ENCODE measurements at regions not wholly inside any gene's neighbourhood (a gene's known extent, or its start where the extent isn't known, plus 50 kb on each side); places are given as distances from the start of the nearest gene placed in this dataset.

DNA sequence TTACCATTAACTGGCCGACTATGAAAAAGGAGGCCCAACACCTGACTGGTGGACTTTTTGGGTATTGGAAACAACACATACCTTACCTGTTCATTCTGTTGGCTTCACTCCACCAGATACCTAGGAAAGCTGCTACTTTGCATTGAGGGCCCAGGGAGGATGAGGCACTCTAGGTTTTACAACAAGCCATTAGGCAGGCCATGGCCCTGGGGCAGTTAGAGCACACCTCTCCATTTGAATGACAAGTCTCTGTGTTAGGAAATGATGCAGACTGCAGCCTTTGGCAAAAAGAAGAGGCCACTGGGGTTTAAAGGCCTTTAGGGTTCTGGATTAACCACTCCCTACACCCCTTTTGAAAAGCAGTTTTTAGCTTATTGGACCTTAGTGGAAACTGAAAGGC is 144.3 kb downstream of the OR2B2 start:
- TF ChIP-seq, protein P1, sequence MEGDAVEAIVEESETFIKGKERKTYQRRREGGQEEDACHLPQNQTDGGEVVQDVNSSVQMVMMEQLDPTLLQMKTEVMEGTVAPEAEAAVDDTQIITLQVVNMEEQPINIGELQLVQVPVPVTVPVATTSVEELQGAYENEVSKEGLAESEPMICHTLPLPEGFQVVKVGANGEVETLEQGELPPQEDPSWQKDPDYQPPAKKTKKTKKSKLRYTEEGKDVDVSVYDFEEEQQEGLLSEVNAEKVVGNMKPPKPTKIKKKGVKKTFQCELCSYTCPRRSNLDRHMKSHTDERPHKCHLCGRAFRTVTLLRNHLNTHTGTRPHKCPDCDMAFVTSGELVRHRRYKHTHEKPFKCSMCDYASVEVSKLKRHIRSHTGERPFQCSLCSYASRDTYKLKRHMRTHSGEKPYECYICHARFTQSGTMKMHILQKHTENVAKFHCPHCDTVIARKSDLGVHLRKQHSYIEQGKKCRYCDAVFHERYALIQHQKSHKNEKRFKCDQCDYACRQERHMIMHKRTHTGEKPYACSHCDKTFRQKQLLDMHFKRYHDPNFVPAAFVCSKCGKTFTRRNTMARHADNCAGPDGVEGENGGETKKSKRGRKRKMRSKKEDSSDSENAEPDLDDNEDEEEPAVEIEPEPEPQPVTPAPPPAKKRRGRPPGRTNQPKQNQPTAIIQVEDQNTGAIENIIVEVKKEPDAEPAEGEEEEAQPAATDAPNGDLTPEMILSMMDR (IDR thresholded peaks at IDR 0.05; ENCODE audit: insufficient read depth, low read depth, low read length, missing control alignments), result no peak
- no peak for DNase-seq (ENCODE audit: low read depth)
- H3K4me3 ChIP-seq (ENCODE audit: low read depth, low read length), result no peak overlapping the region

GRCh38 chr6:27766405-27766804 is 145.8 kb downstream of the OR2B2 start:
- DNase-seq (ENCODE audit: low read depth), result no peak
- TF ChIP-seq, protein P1 (IDR thresholded peaks at IDR 0.05; ENCODE audit: insufficient read depth, low read depth, low read length, missing control alignments), result no peak
- no peak overlapping the region for H3K4me3 ChIP-seq (ENCODE audit: low read depth, low read length)

DNA sequence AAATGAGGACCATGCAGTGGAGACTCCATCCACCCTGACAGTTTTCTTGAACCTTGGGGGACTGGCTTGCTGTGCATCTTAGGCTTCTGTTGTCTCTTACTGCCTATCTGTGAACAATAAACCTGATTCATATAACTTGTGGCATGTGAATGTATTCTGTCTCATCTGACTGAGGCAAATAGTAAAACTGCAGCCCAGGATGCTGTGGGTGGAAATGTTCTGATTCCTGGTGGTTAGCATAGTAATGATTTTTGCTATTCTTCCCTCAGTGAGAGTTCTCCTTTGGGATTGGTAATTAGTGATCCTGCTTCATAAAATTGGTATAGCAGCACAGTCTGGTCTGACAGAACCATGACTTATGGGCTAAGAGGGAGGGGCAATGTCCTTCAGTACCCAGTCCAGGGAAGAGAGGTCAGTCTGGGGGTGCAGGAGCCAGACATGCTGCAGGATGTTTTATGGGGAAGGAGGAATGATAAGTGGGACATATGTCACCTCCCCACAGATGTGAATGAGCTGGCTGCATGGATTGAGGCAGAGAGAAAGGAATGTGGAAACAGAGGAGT is 147.1 kb downstream of the OR2B2 start:
- no peak for DNase-seq (ENCODE audit: low read depth)
- H3K4me3 ChIP-seq (ENCODE audit: low read depth, low read length), result no peak overlapping the region
- TF ChIP-seq, protein P1 (IDR thresholded peaks at IDR 0.05; ENCODE audit: insufficient read depth, low read depth, low read length, missing control alignments), result no peak

GRCh38 chr6:27761391-27761790 is 150.8 kb downstream of the OR2B2 start:
- H3K4me3 ChIP-seq (ENCODE audit: low read depth, low read length), result no peak overlapping the region
- DNase-seq (ENCODE audit: low read depth), result peak; percentile 47
- TF ChIP-seq, protein P1 (IDR thresholded peaks at IDR 0.05; ENCODE audit: insufficient read depth, low read depth, low read length, missing control alignments), result no peak

DNA sequence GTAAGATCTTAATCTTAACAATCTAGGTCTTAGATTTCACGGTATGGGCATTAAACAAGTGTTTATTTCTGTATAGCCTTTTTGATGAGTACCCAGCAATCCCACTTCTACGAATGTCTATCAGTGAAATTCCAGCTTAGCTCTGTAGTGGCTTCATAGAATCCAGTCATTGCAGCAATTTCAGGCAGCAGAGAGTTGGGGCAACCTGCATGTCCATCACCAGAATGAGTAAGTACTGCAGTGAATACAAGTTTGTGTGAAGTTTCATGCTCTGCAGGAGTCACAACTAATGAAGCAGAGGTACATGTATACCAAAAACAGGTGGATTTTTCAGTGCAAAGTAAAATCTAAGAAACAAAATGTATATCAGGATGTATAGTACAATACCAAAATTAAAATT is 151.7 kb downstream of the OR2B2 start:
- TF ChIP-seq, protein P1 (IDR thresholded peaks at IDR 0.05; ENCODE audit: insufficient read depth, low read depth, low read length, missing control alignments), result no peak
- H3K4me3 ChIP-seq (ENCODE audit: low read depth, low read length), result no peak overlapping the region
- peak; percentile 38 for DNase-seq (ENCODE audit: low read depth)

- TF ChIP-seq, protein P1 (IDR thresholded peaks at IDR 0.05; ENCODE audit: insufficient read depth, low read depth, low read length, missing control alignments), result no peak
- no peak overlapping the region for H3K4me3 ChIP-seq (ENCODE audit: low read depth, low read length)
- no peak for DNase-seq (ENCODE audit: low read depth)
These were observed 152.3 kb downstream of the OR2B2 start for GRCh38 chr6:27759930-27760329.

DNA sequence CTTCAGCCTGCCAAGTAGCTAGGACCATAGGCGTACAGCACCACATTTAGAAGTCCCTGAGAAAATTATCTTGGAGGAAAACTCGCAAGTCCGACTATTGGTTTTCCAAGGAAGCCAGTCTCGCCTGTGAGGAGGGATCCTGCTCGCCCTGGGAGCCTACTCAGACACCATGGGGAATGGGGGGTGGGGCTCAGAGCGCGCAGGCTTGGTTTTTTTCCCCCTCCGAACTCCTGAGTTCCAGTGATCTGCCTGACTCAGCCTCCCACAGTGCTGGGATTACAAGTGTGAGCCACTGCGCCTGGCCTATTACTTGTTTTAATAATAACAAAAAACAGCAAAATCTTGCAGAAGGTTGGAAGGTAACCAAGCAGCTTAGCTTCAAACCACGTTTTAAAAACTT is 153.7 kb downstream of the OR2B2 start:
- no peak for DNase-seq (ENCODE audit: low read depth)
- H3K4me3 ChIP-seq (ENCODE audit: low read depth, low read length), result no peak overlapping the region
- TF ChIP-seq, protein P1 (IDR thresholded peaks at IDR 0.05; ENCODE audit: insufficient read depth, low read depth, low read length, missing control alignments), result no peak
